ENCODE measurements at regions not wholly inside any gene's neighbourhood (a gene's known extent, or its start where the extent isn't known, plus 50 kb on each side); places are given as distances from the start of the nearest gene placed in this dataset.
A peak's percentile ranks its signal among the peaks of the same experiment; 100 is the strongest.

DNA sequence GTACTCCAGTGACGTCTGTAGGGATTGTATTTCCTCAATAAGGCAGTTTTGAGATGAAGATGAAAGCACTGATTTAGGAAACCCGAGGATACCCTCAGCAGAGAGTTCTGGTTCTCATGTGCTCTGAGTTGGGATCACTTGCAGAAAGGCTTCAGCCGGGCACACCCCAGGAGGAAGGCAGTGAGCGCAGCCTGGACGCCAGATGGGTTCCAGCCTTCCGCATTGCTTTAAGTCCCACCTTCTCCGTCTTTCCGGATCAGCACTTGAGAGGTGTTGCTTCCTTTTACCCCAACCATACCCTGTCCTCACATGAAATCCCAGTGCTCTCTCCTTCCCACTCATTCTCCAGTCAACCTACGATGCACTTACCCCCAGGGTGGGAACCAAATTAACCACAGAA is 239.5 kb upstream of the CADM1 start:
- Histone ChIP-seq H3K4me1 (peaks cover 21% of the 10 kb centered on the region), H3K36me3 (ENCODE audit: low read depth, missing control alignments) (no peaks in the 10 kb centered on the region), H3K27me3 (no peaks in the 10 kb centered on the region), H3K4me3 (no peak overlapping the region), H3K9me3 (no peaks in the 10 kb centered on the region), H3K27ac (no peak overlapping the region)
- no peak for DNase-seq
- intact Hi-C loops (cut with DNase I; ENCODE audit: low total_unique reads), result no loop called here
- TF ChIP-seq, protein P1, sequence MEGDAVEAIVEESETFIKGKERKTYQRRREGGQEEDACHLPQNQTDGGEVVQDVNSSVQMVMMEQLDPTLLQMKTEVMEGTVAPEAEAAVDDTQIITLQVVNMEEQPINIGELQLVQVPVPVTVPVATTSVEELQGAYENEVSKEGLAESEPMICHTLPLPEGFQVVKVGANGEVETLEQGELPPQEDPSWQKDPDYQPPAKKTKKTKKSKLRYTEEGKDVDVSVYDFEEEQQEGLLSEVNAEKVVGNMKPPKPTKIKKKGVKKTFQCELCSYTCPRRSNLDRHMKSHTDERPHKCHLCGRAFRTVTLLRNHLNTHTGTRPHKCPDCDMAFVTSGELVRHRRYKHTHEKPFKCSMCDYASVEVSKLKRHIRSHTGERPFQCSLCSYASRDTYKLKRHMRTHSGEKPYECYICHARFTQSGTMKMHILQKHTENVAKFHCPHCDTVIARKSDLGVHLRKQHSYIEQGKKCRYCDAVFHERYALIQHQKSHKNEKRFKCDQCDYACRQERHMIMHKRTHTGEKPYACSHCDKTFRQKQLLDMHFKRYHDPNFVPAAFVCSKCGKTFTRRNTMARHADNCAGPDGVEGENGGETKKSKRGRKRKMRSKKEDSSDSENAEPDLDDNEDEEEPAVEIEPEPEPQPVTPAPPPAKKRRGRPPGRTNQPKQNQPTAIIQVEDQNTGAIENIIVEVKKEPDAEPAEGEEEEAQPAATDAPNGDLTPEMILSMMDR (IDR thresholded peaks at IDR 0.05), result no peak
- TF ChIP-seq POLR2A (IDR thresholded peaks at IDR 0.05), result no peak
- 89 to 97% methylated on average over 9 of the region's 9 CpGs for WGBS, 2 donors

DNA sequence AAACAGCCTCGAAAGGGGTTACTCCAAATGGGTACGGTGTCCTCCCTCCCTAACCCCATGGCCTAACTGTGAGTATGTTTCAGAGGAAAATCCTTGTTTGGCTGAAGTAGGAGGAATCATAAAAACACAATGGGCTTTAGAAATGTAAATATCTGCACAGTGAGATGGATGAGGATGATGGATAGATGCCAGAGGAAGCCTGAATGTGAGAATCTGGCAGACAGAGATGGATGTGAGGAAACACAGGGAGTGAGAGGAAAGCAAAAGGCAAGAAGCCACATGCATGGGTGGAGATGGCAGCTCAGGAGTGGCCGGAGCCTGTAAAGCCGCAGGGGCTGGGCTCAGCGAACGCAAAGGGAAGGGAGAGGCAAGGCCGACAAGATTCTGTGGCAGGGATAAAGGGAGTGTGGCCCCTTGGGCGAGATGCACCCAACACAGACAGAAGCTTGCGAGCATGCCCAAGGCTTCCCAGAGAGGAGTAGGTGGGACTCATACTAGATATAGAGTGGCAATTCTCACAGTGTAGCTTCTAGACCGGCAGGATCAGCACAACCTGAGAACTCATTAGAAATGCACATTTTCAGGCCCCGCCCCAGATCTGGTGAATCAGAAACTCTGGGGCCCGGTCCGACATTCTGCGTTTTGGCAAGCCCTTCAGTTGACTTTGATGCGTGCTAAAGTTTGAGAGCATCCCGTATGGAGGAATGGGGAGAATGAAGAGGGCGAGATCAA is 237.3 kb upstream of the CADM1 start:
- Histone ChIP-seq H3K27ac (no peak overlapping the region), H3K4me1 (peaks cover 17% of the 10 kb centered on the region), H3K27me3 (no peaks in the 10 kb centered on the region), H3K36me3 (ENCODE audit: low read depth, missing control alignments) (no peaks in the 10 kb centered on the region), H3K9me3 (no peaks in the 10 kb centered on the region), H3K4me3 (no peak overlapping the region)
- WGBS, 2 donors, result 91 to 96% methylated on average over 17 of the region's 17 CpGs
- intact Hi-C loops (cut with DNase I; ENCODE audit: low total_unique reads), result no loop called here
- no peak for TF ChIP-seq POLR2A (IDR thresholded peaks at IDR 0.05)
- TF ChIP-seq, protein P1 (IDR thresholded peaks at IDR 0.05), result no peak
- no peak for DNase-seq

DNA sequence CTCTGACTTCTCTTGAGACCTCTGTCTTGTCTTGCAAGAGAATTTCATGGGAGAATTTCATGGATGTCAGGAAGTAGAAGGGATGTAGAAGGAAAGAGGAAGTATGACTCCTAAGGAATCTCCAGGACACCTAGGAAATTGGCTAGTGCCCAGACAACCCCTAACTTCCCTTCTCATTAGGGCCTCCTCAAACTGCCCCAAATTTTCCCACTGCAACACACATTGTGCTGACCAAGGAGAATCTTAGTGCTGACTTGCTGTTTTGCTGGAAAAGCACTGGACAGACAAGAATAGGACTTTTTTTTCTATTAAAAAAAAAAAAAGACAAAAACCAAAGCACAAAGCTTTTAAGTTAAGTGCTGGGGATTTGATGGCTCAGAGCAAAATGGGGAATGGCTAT is 236.1 kb upstream of the CADM1 start:
- no peaks in the 10 kb centered on the region for H3K27me3 ChIP-seq
- H3K9me3 ChIP-seq, result no peaks in the 10 kb centered on the region
- H3K27ac ChIP-seq, result no peak overlapping the region
- peaks cover 17% of the 10 kb centered on the region for H3K4me1 ChIP-seq
- no peak overlapping the region for H3K4me3 ChIP-seq
- DNase-seq, result no peak
- H3K36me3 ChIP-seq (ENCODE audit: low read depth, missing control alignments), result no peaks in the 10 kb centered on the region
- intact Hi-C loops (cut with DNase I; ENCODE audit: low total_unique reads), result no loop called here
- TF ChIP-seq POLR2A (IDR thresholded peaks at IDR 0.05), result no peak

DNA sequence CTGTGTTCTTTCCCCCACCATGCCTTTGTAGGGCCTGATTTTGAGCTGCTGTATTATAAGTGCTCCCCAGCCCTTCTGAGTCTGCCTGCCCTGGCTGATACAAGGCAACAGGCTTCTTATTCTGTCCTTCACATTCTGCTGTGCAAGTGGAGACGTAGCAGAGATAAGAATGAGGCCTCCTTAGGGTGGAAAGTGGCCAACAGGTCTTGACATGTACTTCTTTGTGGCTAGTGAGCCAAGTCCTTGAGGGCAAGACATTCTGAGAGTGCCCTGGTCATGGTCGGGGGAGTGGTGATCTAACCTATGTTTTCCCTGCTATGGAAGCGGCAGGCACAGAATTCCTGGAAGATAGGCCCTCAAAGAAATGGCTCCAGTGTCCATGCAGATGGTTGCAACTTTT is 235.7 kb upstream of the CADM1 start:
- 51 to 62% methylated on average over 3 of the region's 3 CpGs for WGBS, 2 donors
- TF ChIP-seq, protein P1 (IDR thresholded peaks at IDR 0.05), result no peak
- TF ChIP-seq POLR2A (IDR thresholded peaks at IDR 0.05), result no peak
- Histone ChIP-seq H3K4me3 (no peak overlapping the region), H3K4me1 (peaks cover 17% of the 10 kb centered on the region), H3K9me3 (no peaks in the 10 kb centered on the region), H3K27me3 (no peaks in the 10 kb centered on the region), H3K36me3 (ENCODE audit: low read depth, missing control alignments) (no peaks in the 10 kb centered on the region), H3K27ac (no peak overlapping the region)
- DNase-seq, result peak; percentile 67
- intact Hi-C loops (cut with DNase I; ENCODE audit: low total_unique reads), result no loop called here

DNA sequence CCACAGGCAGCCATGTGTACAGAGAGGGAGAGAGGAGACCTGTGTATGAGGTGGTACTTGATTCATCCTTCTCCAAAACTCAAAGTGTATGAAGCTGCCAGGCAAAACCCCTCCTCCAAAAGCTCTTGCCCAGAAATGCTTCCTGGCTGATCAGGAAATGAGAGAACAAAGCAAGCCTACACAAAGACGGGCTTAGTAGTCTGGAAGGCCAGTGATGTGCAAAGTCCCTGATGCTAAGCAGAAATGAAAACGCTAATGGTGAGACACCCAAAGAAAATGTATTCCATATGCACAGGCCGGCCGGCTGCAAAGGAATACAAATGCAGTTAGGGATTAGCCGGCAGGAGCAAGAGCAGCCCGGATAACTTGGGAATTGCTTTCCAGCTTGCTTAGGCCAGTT is 234.9 kb upstream of the CADM1 start:
- H3K4me3 ChIP-seq, result no peak overlapping the region
- intact Hi-C loops (cut with DNase I; ENCODE audit: low total_unique reads), result no loop called here
- no peak overlapping the region for H3K27ac ChIP-seq
- peaks cover 17% of the 10 kb centered on the region for H3K4me1 ChIP-seq
- H3K36me3 ChIP-seq (ENCODE audit: low read depth, missing control alignments), result no peaks in the 10 kb centered on the region
- no peaks in the 10 kb centered on the region for H3K9me3 ChIP-seq
- DNase-seq, result no peak
- WGBS, 2 donors, result 67 to 72% methylated on average over 6 of the region's 6 CpGs
- H3K27me3 ChIP-seq, result no peaks in the 10 kb centered on the region
- TF ChIP-seq POLR2A (IDR thresholded peaks at IDR 0.05), result no peak
- TF ChIP-seq, protein P1 (IDR thresholded peaks at IDR 0.05), result no peak
